Calu3 (cell line): ENCODE measurements at regions not wholly inside any gene's neighbourhood (a gene's known extent, or its start where the extent isn't known, plus 50 kb on each side); places are given as distances from the start of the nearest gene placed in this dataset.

Source experiments
- BruUV-seq: library from RNA; stranded (reverse); fragments of 400-500 nt; replicated peaks from 2 replicates; lab custom pipeline; 2021; lab: Mats Ljungman, UMichigan
- CTCF ChIA-PET: fragments of 300-600 bp; sonication (Branson Sonifier 250); formaldehyde crosslinking; loops from one replicate; lab custom pipeline; 2022; ENCODE audit warnings: antibody characterized with exemption; lab: Charles Lee
- DNase-seq: peaks from one replicate; pipeline ENCODE4 v3.0.0; 2022
- H3K27ac Mint-ChIP-seq: one replicate; pipeline ENCODE4 v1.8.0; 2022; ENCODE audit warnings: mixed read lengths; ENCODE audit not compliant: unreplicated experiment
- H3K27me3 Mint-ChIP-seq: one replicate; pipeline ENCODE4 v1.8.0; 2022; ENCODE audit warnings: mixed read lengths; ENCODE audit not compliant: unreplicated experiment
- H3K36me3 Mint-ChIP-seq: one replicate; pipeline ENCODE4 v1.8.0; 2022; ENCODE audit warnings: mild to moderate bottlenecking, moderate library complexity, mixed read lengths; ENCODE audit not compliant: insufficient read depth, unreplicated experiment
- H3K4me1 Mint-ChIP-seq: one replicate; pipeline ENCODE4 v1.8.0; 2022; ENCODE audit warnings: mild to moderate bottlenecking, low read depth, mixed read lengths; ENCODE audit not compliant: unreplicated experiment
- H3K4me3 Mint-ChIP-seq: one replicate; pipeline ENCODE4 v1.8.0; 2022; ENCODE audit warnings: mild to moderate bottlenecking, low read depth, moderate library complexity, mixed read lengths; ENCODE audit not compliant: unreplicated experiment
- H3K9me3 Mint-ChIP-seq: one replicate; pipeline ENCODE4 v1.8.0; 2022; ENCODE audit warnings: low read depth, mixed read lengths; ENCODE audit not compliant: unreplicated experiment
- intact Hi-C: fragments of 100-400 bp; cut with micrococcal nuclease; formaldehyde crosslinking; loops from one replicate; pipeline ENCODE4 v1.10.0; 2022; ENCODE audit not compliant: unreplicated experiment
- TF ChIP-seq, protein P1 (sequence below): fragments of 200-600 bp; IDR thresholded peaks from one replicate; pipeline ENCODE4 v1.8.0; 2022; ENCODE audit warnings: antibody characterized with exemption; ENCODE audit not compliant: unreplicated experiment

DNA sequence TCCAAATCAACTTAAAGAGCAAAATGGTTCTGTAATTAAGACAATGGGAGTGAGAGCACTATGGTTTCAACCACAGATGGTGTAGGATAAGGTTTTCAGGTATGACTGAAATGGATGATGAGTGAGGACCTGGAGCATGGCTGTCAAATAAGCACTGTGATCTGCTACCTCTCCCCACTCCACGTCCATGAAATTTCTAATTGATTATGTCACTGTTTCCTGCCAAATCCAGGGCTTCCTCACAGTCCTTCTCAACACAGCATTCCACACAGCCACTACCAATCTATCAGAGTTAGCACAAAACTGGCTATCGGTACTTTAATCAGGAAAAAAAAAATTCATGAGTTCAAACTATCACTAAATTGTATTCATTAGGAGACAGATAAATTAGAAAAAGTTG lies 420.4 kb upstream of the WWC1 start:
- no peaks in the 10 kb centered on the region for H3K9me3 Mint-ChIP-seq
- DNase-seq: no peak
- CTCF ChIA-PET: no interaction called here
- H3K4me3 Mint-ChIP-seq: no peak overlapping the region
- peaks cover 50% of the 10 kb centered on the region for H3K27me3 Mint-ChIP-seq
- no peak overlapping the region for H3K27ac Mint-ChIP-seq
- TF ChIP-seq, protein P1, sequence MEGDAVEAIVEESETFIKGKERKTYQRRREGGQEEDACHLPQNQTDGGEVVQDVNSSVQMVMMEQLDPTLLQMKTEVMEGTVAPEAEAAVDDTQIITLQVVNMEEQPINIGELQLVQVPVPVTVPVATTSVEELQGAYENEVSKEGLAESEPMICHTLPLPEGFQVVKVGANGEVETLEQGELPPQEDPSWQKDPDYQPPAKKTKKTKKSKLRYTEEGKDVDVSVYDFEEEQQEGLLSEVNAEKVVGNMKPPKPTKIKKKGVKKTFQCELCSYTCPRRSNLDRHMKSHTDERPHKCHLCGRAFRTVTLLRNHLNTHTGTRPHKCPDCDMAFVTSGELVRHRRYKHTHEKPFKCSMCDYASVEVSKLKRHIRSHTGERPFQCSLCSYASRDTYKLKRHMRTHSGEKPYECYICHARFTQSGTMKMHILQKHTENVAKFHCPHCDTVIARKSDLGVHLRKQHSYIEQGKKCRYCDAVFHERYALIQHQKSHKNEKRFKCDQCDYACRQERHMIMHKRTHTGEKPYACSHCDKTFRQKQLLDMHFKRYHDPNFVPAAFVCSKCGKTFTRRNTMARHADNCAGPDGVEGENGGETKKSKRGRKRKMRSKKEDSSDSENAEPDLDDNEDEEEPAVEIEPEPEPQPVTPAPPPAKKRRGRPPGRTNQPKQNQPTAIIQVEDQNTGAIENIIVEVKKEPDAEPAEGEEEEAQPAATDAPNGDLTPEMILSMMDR: no peak
- no peaks in the 10 kb centered on the region for H3K36me3 Mint-ChIP-seq
- intact Hi-C loops: no loop called here
- no TSS peak for BruUV-seq
- H3K4me1 Mint-ChIP-seq: no peaks in the 10 kb centered on the region

DNA sequence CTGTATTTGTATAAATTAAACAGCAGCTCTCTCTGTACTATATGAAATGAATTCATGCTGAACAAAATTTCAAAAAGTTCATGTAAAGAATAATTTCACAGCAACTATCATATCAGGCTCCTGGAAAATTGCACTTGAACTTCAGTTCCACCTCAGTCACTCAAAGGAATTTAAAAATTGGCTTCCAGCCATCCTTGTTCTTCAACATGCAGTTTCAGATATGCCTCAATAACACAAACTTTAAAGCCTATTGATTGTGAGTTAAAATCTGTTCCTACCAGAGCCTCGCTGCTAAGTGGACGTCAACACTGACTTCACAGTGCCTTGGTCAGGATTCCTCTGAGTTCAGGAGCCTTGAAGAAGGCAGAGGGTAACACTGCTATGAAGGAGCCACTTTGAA lies 418.7 kb upstream of the WWC1 start:
- H3K27ac Mint-ChIP-seq: no peak overlapping the region
- H3K27me3 Mint-ChIP-seq: peaks cover 35% of the 10 kb centered on the region
- intact Hi-C loops: no loop called here
- CTCF ChIA-PET: no interaction called here
- H3K36me3 Mint-ChIP-seq: no peaks in the 10 kb centered on the region
- no peak for DNase-seq
- H3K4me1 Mint-ChIP-seq: no peaks in the 10 kb centered on the region
- TF ChIP-seq, protein P1: no peak
- BruUV-seq: no TSS peak
- no peak overlapping the region for H3K4me3 Mint-ChIP-seq
- H3K9me3 Mint-ChIP-seq: no peaks in the 10 kb centered on the region

DNA sequence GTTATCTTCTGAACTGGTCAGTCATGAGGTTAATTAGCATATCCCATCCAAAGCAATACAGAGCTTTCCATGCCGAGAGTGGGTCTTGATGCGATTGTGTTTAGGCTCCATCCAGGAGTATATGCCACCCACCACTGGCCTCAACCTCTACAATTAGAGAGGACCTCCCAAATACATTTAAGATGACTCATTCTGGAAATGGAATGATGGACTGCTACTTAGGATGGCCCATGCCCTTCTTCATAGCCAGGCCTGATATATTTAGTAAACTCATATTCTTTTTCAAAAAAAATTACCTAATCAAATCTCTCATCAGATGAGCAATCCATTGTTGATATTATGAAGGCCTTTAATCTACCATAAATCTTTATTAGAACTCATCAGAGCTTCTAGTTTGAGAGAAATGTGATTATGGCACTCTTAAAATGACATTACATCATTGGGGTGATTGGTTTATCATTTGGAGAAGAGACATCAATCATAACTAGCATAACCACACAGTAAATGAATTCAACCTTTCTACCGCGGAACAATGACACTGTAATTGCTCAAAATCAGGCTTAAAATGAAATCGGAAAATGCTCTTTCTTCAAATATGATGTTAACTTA lies 414.2 kb upstream of the WWC1 start:
- peaks cover 39% of the 10 kb centered on the region for H3K27me3 Mint-ChIP-seq
- H3K4me1 Mint-ChIP-seq: no peaks in the 10 kb centered on the region
- intact Hi-C loops: no loop called here
- no TSS peak for BruUV-seq
- CTCF ChIA-PET: no interaction called here
- H3K4me3 Mint-ChIP-seq: no peak overlapping the region
- no peak overlapping the region for H3K27ac Mint-ChIP-seq
- H3K36me3 Mint-ChIP-seq: no peaks in the 10 kb centered on the region
- TF ChIP-seq, protein P1: no peak
- H3K9me3 Mint-ChIP-seq: no peaks in the 10 kb centered on the region
- no peak for DNase-seq

DNA sequence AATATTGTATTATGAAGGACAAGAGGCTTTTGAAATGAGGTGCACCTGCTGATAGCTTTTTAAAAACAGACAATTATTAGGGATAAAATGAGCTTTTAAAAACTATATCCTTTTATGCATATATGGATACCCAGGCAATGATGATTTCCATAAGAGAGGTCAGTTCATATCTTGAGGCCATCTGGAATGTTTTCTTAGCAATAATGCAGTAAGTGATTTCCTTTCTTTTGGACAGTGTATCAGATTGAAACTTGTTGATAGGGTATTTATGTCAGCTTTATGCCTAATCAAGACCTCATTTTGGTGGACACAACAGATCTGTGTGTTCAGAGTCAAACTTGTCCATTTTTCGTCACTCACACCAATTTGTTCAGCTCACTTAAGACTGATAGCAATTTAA lies 413.5 kb upstream of the WWC1 start:
- intact Hi-C loops: no loop called here
- CTCF ChIA-PET: interaction anchor here (0.6 to 1.4 kb wide), 2 partner anchors 10 to 422 kb away, joined by 4 to 6 read pairs; no protein-coding TSS in a partner anchor
- H3K4me1 Mint-ChIP-seq: no peaks in the 10 kb centered on the region
- H3K27me3 Mint-ChIP-seq: peaks cover 46% of the 10 kb centered on the region
- no peaks in the 10 kb centered on the region for H3K36me3 Mint-ChIP-seq
- H3K9me3 Mint-ChIP-seq: no peaks in the 10 kb centered on the region
- no peak for DNase-seq
- TF ChIP-seq, protein P1: no peak
- H3K27ac Mint-ChIP-seq: no peak overlapping the region
- no TSS peak for BruUV-seq
- no peak overlapping the region for H3K4me3 Mint-ChIP-seq
